NCI-H1092 (cell line): ENCODE measurements at regions not wholly inside any gene's neighbourhood (a gene's known extent, or its start where the extent isn't known, plus 50 kb on each side); places are given as distances from the start of the nearest gene placed in this dataset.

Experiments used
- DNase-seq: peaks from one replicate; lab custom pipeline; 2025; lab: John Stamatoyannopoulos, UW

- no peak for DNase-seq
These were observed 528.1 kb upstream of the CDH8 start for GRCh38 chr16:62564291-62564690.

GRCh38 chr16:62562121-62562520 lies 525.9 kb upstream of the CDH8 start:
- DNase-seq: no peak

- DNase-seq: no peak
These were observed 513.6 kb upstream of the CDH8 start for GRCh38 chr16:62549875-62550274.

- DNase-seq: no peak
These were observed 511.9 kb upstream of the CDH8 start for GRCh38 chr16:62548095-62548494.

GRCh38 chr16:62546701-62547100 lies 510.5 kb upstream of the CDH8 start:
- no peak for DNase-seq

GRCh38 chr16:62545039-62545438 lies 508.8 kb upstream of the CDH8 start:
- DNase-seq: no peak

GRCh38 chr16:62543516-62543915 lies 507.3 kb upstream of the CDH8 start:
- DNase-seq: no peak

GRCh38 chr16:62539657-62540056 lies 503.4 kb upstream of the CDH8 start:
- no peak for DNase-seq

- no peak for DNase-seq
These were observed 494.2 kb upstream of the CDH8 start for GRCh38 chr16:62530426-62530825.

- DNase-seq: no peak
These were observed 479.8 kb upstream of the CDH8 start for GRCh38 chr16:62516001-62516400.

GRCh38 chr16:62503073-62503472 lies 466.8 kb upstream of the CDH8 start:
- DNase-seq: no peak

GRCh38 chr16:62478903-62479458 lies 442.7 kb upstream of the CDH8 start:
- no peak for DNase-seq

GRCh38 chr16:62477796-62478195 lies 441.6 kb upstream of the CDH8 start:
- no peak for DNase-seq

GRCh38 chr16:62475573-62475972 lies 439.3 kb upstream of the CDH8 start:
- no peak for DNase-seq

GRCh38 chr16:62462971-62463370 lies 426.7 kb upstream of the CDH8 start:
- DNase-seq: no peak

- DNase-seq: no peak
These were observed 414.1 kb upstream of the CDH8 start for GRCh38 chr16:62450291-62450690.

GRCh38 chr16:62445909-62446308 lies 409.7 kb upstream of the CDH8 start:
- DNase-seq: no peak

GRCh38 chr16:62424206-62424605 lies 388.0 kb upstream of the CDH8 start:
- no peak for DNase-seq

GRCh38 chr16:62408760-62409159 lies 372.5 kb upstream of the CDH8 start:
- no peak for DNase-seq

GRCh38 chr16:62406387-62406786 lies 370.1 kb upstream of the CDH8 start:
- DNase-seq: no peak

- no peak for DNase-seq
These were observed 368.8 kb upstream of the CDH8 start for GRCh38 chr16:62404842-62405611.

- DNase-seq: no peak
These were observed 356.5 kb upstream of the CDH8 start for GRCh38 chr16:62392698-62393097.

GRCh38 chr16:62391940-62392339 lies 355.7 kb upstream of the CDH8 start:
- DNase-seq: no peak

- no peak for DNase-seq
These were observed 354.9 kb upstream of the CDH8 start for GRCh38 chr16:62391134-62391533.
